Dedifferentiated amniotic fluid mesenchymal stem cell (primary cell): ENCODE measurements at regions not wholly inside any gene's neighbourhood (a gene's known extent, or its start where the extent isn't known, plus 50 kb on each side); places are given as distances from the start of the nearest gene placed in this dataset.

Source experiments
- DNase-seq: peaks from one replicate; pipeline ENCODE4 v3.0.0-alpha.2; 2016; ENCODE audit errors: extremely low spot score

GRCh38 chr11:109267293-109268095, 154.5 kb upstream of the C11orf87 start:
- DNase-seq: no peak

- no peak for DNase-seq
Measured at GRCh38 chr11:109275931-109276330, 146.1 kb upstream of the C11orf87 start.

- DNase-seq: no peak
Measured at GRCh38 chr11:109285465-109285864, 136.5 kb upstream of the C11orf87 start.

GRCh38 chr11:109291553-109291952, 130.4 kb upstream of the C11orf87 start:
- DNase-seq: no peak

- DNase-seq: no peak
Measured at GRCh38 chr11:109298865-109299264, 123.1 kb upstream of the C11orf87 start.

- no peak for DNase-seq
Measured at GRCh38 chr11:109300211-109300610, 121.8 kb upstream of the C11orf87 start.

GRCh38 chr11:109302591-109303334, 119.2 kb upstream of the C11orf87 start:
- DNase-seq: no peak

- DNase-seq: no peak
Measured at GRCh38 chr11:109303342-109303741, 118.6 kb upstream of the C11orf87 start.

GRCh38 chr11:109304159-109304558, 117.8 kb upstream of the C11orf87 start:
- no peak for DNase-seq

GRCh38 chr11:109305009-109305408, 117.0 kb upstream of the C11orf87 start:
- no peak for DNase-seq

GRCh38 chr11:109306322-109306721, 115.7 kb upstream of the C11orf87 start:
- no peak for DNase-seq

GRCh38 chr11:109307366-109307765, 114.6 kb upstream of the C11orf87 start:
- DNase-seq: no peak

- DNase-seq: no peak
Measured at GRCh38 chr11:109308551-109308950, 113.4 kb upstream of the C11orf87 start.

- DNase-seq: no peak
Measured at GRCh38 chr11:109309153-109309552, 112.8 kb upstream of the C11orf87 start.

GRCh38 chr11:109317726-109318125, 104.3 kb upstream of the C11orf87 start:
- DNase-seq: no peak

GRCh38 chr11:109320595-109320994, 101.4 kb upstream of the C11orf87 start:
- no peak for DNase-seq

GRCh38 chr11:109326781-109327180, 95.2 kb upstream of the C11orf87 start:
- no peak for DNase-seq

- DNase-seq: no peak
Measured at GRCh38 chr11:109329716-109330115, 92.3 kb upstream of the C11orf87 start.

- no peak for DNase-seq
Measured at GRCh38 chr11:109338131-109338530, 83.9 kb upstream of the C11orf87 start.

GRCh38 chr11:109342261-109342660, 79.7 kb upstream of the C11orf87 start:
- no peak for DNase-seq

- no peak for DNase-seq
Measured at GRCh38 chr11:109343242-109343641, 78.7 kb upstream of the C11orf87 start.

GRCh38 chr11:109347304-109347703, 74.7 kb upstream of the C11orf87 start:
- DNase-seq: no peak
